IMR-90 (cell line): ENCODE measurements at regions not wholly inside any gene's neighbourhood (a gene's known extent, or its start where the extent isn't known, plus 50 kb on each side); places are given as distances from the start of the nearest gene placed in this dataset.

ENCODE experiments used
- ATAC-seq: fragments of 200-7000 bp; cut with Tn5 transposase; 2 replicates; pipeline ENCODE4 v1.9.1; 2020; ENCODE audit warnings: low read depth, mild to moderate bottlenecking, moderate library complexity
- BruUV-seq: library from RNA; stranded (reverse); fragments of 400-500 nt; replicated peaks from 2 replicates; lab custom pipeline; 2021; lab: Mats Ljungman, UMichigan
- CTCF ChIA-PET: fragments of 300-600 bp; formaldehyde crosslinking; extraction: SDS; loops from one replicate; lab custom pipeline; 2021; ENCODE audit warnings: antibody characterized with exemption; lab: Yijun Ruan, JAX
- POLR2A ChIA-PET: fragments of 300-600 bp; sonication (Branson Sonifier 250); formaldehyde crosslinking; loops from one replicate; lab custom pipeline; 2022; ENCODE audit warnings: antibody characterized with exemption; ENCODE audit not compliant: unreplicated experiment; lab: Charles Lee
- DNase-seq: peaks from one replicate; pipeline ENCODE4 v3.0.0; 2013
- H2AFZ ChIP-seq: replicated peaks from 2 replicates; pipeline ENCODE3; 2013; ENCODE audit warnings: low read length, mild to moderate bottlenecking; ENCODE audit not compliant: poor library complexity
- H2AK5ac ChIP-seq: 2 replicates; pipeline ENCODE4 v1.6.1; 2013; ENCODE audit warnings: low read depth, low read length, inconsistent platforms
- H2AK9ac ChIP-seq: replicated peaks from 2 replicates; pipeline ENCODE3; 2013; ENCODE audit warnings: mild to moderate bottlenecking, low read depth, low read length, moderate library complexity; ENCODE audit not compliant: poor library complexity
- H2BK120ac ChIP-seq: 2 replicates; pipeline ENCODE4 v1.6.1; 2013; ENCODE audit warnings: low read depth, low read length, inconsistent platforms
- H2BK15ac ChIP-seq: 3 replicates; pipeline ENCODE4 v1.6.1; 2013; ENCODE audit warnings: low read depth, low read length, inconsistent platforms
- H2BK20ac ChIP-seq: 2 replicates; pipeline ENCODE4 v1.6.1; 2013; ENCODE audit warnings: low read depth, mild to moderate bottlenecking, inconsistent platforms, low read length, moderate library complexity
- H2BK5ac ChIP-seq: 2 replicates; pipeline ENCODE4 v1.6.1; 2013; ENCODE audit warnings: mild to moderate bottlenecking, low read depth, low read length, inconsistent platforms; ENCODE audit not compliant: poor library complexity, severe bottlenecking
- H3K14ac ChIP-seq: replicated peaks from 2 replicates; pipeline ENCODE4 v1.6.1; 2013; ENCODE audit warnings: low read depth, low read length, inconsistent platforms
- H3K18ac ChIP-seq: 2 replicates; pipeline ENCODE4 v1.6.1; 2013; ENCODE audit warnings: low read depth, low read length, control low read depth
- H3K23ac ChIP-seq: 2 replicates; pipeline ENCODE4 v1.6.1; 2013; ENCODE audit warnings: low read depth, low read length, inconsistent platforms
- H3K27ac ChIP-seq: 2 replicates; pipeline ENCODE4 v1.5.1; 2013; ENCODE audit warnings: mild to moderate bottlenecking, control low read depth, low read length; ENCODE audit not compliant: insufficient read depth
- H3K27me3 ChIP-seq: 2 replicates; pipeline ENCODE4 v1.6.1; 2013; ENCODE audit warnings: low read length; ENCODE audit not compliant: control insufficient read depth, insufficient read depth
- H3K36me3 ChIP-seq: 2 replicates; pipeline ENCODE4 v1.6.1; 2013; ENCODE audit warnings: low read length, mixed read lengths; ENCODE audit not compliant: control insufficient read depth, insufficient read depth
- H3K4ac ChIP-seq: 2 replicates; pipeline ENCODE4 v1.6.1; 2013; ENCODE audit warnings: low read depth, low read length, inconsistent platforms
- H3K4me1 ChIP-seq: 2 replicates; pipeline ENCODE4 v1.6.1; 2013; ENCODE audit warnings: low read length, mixed read lengths; ENCODE audit not compliant: control insufficient read depth, insufficient read depth
- H3K4me2 ChIP-seq: 2 replicates; pipeline ENCODE4 v1.6.1; 2013; ENCODE audit warnings: low read depth, mild to moderate bottlenecking, control low read depth, low read length, moderate library complexity
- H3K4me3 ChIP-seq: 2 replicates; pipeline ENCODE4 v1.5.1; 2013; ENCODE audit warnings: low read depth, mild to moderate bottlenecking, control low read depth, low read length, moderate library complexity; ENCODE audit not compliant: insufficient read depth
- H3K56ac ChIP-seq: 2 replicates; pipeline ENCODE4 v1.6.1; 2013; ENCODE audit warnings: low read length, inconsistent platforms; ENCODE audit not compliant: insufficient read depth; ENCODE audit errors: extremely low read depth
- H3K79me1 ChIP-seq, 2 experiments: 2 replicates each; pipeline ENCODE4 v1.6.1; 2013; ENCODE audit warnings: low read length in 2 of 2, inconsistent platforms in 1 of 2, low read depth in 1 of 2
- H3K9ac ChIP-seq: 2 replicates; pipeline ENCODE4 v1.6.1; 2013; ENCODE audit warnings: low read depth, low read length, control low read depth
- H3K9me1 ChIP-seq: 2 replicates; pipeline ENCODE4 v1.6.1; 2013; ENCODE audit warnings: low read length, inconsistent platforms; ENCODE audit not compliant: insufficient read depth
- H3K9me3 ChIP-seq: 2 replicates; pipeline ENCODE4 v1.6.1; 2013; ENCODE audit warnings: low read length; ENCODE audit not compliant: control insufficient read depth, insufficient read depth
- H4K20me1 ChIP-seq: 2 replicates; pipeline ENCODE4 v1.6.1; 2013; ENCODE audit warnings: low read length, inconsistent platforms; ENCODE audit not compliant: insufficient read depth
- H4K5ac ChIP-seq: 2 replicates; pipeline ENCODE4 v1.6.1; 2013; ENCODE audit warnings: mild to moderate bottlenecking, low read depth, low read length, control low read depth
- H4K8ac ChIP-seq, 2 experiments: 2 replicates each; pipeline ENCODE4 v1.6.1; 2013; ENCODE audit warnings: low read depth in 2 of 2, low read length in 2 of 2, control low read depth in 1 of 2, inconsistent platforms in 1 of 2
- H4K91ac ChIP-seq: 2 replicates; pipeline ENCODE4 v1.6.1; 2013; ENCODE audit warnings: low read depth, low read length, inconsistent platforms; ENCODE audit not compliant: insufficient read depth
- CEBPB ChIP-seq: IDR thresholded peaks from 2 replicates; pipeline ENCODE4 v1.6.1; 2012; ENCODE audit warnings: low read depth, low read length, improper control_type of control experiment
- FOS ChIP-seq: fragments of 150-350 bp; IDR thresholded peaks from 2 replicates; pipeline ENCODE4 v1.6.1; 2016; ENCODE audit warnings: low read depth, low read length
- MAFK ChIP-seq: IDR thresholded peaks from 2 replicates; pipeline ENCODE4 v1.6.1; 2012; ENCODE audit warnings: low read depth, low read length, improper control_type of control experiment
- MAZ ChIP-seq: IDR thresholded peaks from 2 replicates; pipeline ENCODE4 v1.6.1; 2012; ENCODE audit warnings: low read depth, mild to moderate bottlenecking, low read length, improper control_type of control experiment, moderate library complexity, borderline replicate concordance
- POLR2A ChIP-seq: IDR thresholded peaks from 2 replicates; pipeline ENCODE4 v1.6.1; 2012; ENCODE audit warnings: mild to moderate bottlenecking, low read depth, low read length
- RAD21 ChIP-seq: IDR thresholded peaks from 2 replicates; pipeline ENCODE4 v1.6.1; 2012; ENCODE audit warnings: low read length, improper control_type of control experiment
- SMC3 ChIP-seq: fragments of 150-350 bp; IDR thresholded peaks from 2 replicates; pipeline ENCODE4 v1.6.1; 2016; ENCODE audit warnings: low read depth, mild to moderate bottlenecking, antibody characterized with exemption, low read length, moderate library complexity
- dilution Hi-C: fragments of 300-500 bp; cut with HindIII; formaldehyde crosslinking; loops from one replicate; pipeline ENCODE4 v1.14.3; 2018; ENCODE audit warnings: low sequenced_read_pairs; ENCODE audit not compliant: unreplicated experiment
- in situ Hi-C: fragments of 300-500 bp; cut with MboI; formaldehyde crosslinking; loops from 3 replicates; pipeline ENCODE4 v1.14.3; 2019; ENCODE audit warnings: low sequenced_read_pairs, inconsistent platforms, mixed read lengths
- intact Hi-C: fragments of 100-400 bp; cut with micrococcal nuclease; formaldehyde crosslinking; loops from 2 replicates; pipeline ENCODE4 v1.10.0; 2022
- TF ChIP-seq, protein P1 (sequence below): fragments of 150-350 bp; IDR thresholded peaks from 2 replicates; pipeline ENCODE4 v1.6.1; 2016; ENCODE audit warnings: low read depth, mild to moderate bottlenecking, low read length, moderate library complexity, borderline replicate concordance
- TF ChIP-seq, protein P2 (sequence below): conservative IDR thresholded peaks from 2 replicates; pipeline ENCODE4 v1.5.1; 2012; ENCODE audit warnings: mild to moderate bottlenecking, low read depth, low read length, improper control_type of control experiment

DNA sequence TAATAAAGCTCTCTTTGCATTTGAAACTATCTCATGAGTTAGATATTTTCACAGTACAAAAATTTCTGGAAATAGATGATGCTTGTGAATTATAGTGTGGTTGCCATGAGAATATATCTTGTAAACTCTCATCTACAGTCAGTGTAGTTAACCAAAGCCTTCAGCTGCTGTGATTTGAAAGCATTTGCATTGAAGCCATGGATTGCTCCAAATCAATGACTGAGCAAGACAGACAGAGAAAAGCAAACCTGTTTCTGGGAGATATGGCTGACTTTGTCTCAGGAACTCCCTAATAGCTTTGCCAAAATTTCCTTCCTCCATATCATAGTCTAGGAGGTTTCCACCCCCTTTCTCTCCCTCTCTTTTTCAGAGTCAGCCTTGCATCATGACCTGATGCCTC lies 955.3 kb downstream of the REEP3 start:
- BruUV-seq, result no TSS peak
- Histone ChIP-seq H3K23ac (no peak overlapping the region), H3K9me3 (no peaks in the 10 kb centered on the region), H3K27ac (no peak overlapping the region), H3K18ac (no peak overlapping the region), H3K27me3 (no peaks in the 10 kb centered on the region), H3K14ac (no peak overlapping the region), H2AK5ac (no peak overlapping the region), H2BK5ac (no peak overlapping the region), H4K8ac (no peak overlapping the region), H4K20me1 (no peaks in the 10 kb centered on the region), H3K9ac (no peak overlapping the region), H3K79me1 (no peaks in the 10 kb centered on the region), H3K4me3 (no peak overlapping the region), H3K4me2 (no peak overlapping the region), H2BK20ac (no peak overlapping the region), H2AFZ (no peak overlapping the region), H3K9me1 (no peaks in the 10 kb centered on the region), H2BK15ac (no peak overlapping the region), H3K56ac (no peak overlapping the region), H2AK9ac (no peak overlapping the region), H2BK120ac (no peak overlapping the region), H3K36me3 (no peaks in the 10 kb centered on the region), H3K4me1 (no peaks in the 10 kb centered on the region), H4K91ac (no peak overlapping the region), H3K4ac (no peak overlapping the region), H4K5ac (no peak overlapping the region)
- ATAC-seq (no peak), DNase-seq (no peak)
- CTCF ChIA-PET, result no interaction called here
- dilution Hi-C loops (no loop called here), in situ Hi-C loops (no loop called here), intact Hi-C loops (no loop called here)
- no peak for TF ChIP-seq RAD21
- TF ChIP-seq, protein P1, sequence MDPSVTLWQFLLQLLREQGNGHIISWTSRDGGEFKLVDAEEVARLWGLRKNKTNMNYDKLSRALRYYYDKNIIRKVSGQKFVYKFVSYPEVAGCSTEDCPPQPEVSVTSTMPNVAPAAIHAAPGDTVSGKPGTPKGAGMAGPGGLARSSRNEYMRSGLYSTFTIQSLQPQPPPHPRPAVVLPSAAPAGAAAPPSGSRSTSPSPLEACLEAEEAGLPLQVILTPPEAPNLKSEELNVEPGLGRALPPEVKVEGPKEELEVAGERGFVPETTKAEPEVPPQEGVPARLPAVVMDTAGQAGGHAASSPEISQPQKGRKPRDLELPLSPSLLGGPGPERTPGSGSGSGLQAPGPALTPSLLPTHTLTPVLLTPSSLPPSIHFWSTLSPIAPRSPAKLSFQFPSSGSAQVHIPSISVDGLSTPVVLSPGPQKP, result no peak
- TF ChIP-seq MAFK, result no peak
- TF ChIP-seq POLR2A, result no peak
- no peak for TF ChIP-seq MAZ
- no peak for TF ChIP-seq FOS
- no peak for TF ChIP-seq SMC3
- no peak for TF ChIP-seq CEBPB
- TF ChIP-seq, protein P2, sequence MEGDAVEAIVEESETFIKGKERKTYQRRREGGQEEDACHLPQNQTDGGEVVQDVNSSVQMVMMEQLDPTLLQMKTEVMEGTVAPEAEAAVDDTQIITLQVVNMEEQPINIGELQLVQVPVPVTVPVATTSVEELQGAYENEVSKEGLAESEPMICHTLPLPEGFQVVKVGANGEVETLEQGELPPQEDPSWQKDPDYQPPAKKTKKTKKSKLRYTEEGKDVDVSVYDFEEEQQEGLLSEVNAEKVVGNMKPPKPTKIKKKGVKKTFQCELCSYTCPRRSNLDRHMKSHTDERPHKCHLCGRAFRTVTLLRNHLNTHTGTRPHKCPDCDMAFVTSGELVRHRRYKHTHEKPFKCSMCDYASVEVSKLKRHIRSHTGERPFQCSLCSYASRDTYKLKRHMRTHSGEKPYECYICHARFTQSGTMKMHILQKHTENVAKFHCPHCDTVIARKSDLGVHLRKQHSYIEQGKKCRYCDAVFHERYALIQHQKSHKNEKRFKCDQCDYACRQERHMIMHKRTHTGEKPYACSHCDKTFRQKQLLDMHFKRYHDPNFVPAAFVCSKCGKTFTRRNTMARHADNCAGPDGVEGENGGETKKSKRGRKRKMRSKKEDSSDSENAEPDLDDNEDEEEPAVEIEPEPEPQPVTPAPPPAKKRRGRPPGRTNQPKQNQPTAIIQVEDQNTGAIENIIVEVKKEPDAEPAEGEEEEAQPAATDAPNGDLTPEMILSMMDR, result no peak
- POLR2A ChIA-PET, result no interaction called here
